ENCODE measurements at regions not wholly inside any gene's neighbourhood (a gene's known extent, or its start where the extent isn't known, plus 50 kb on each side); places are given as distances from the start of the nearest gene placed in this dataset.

DNA sequence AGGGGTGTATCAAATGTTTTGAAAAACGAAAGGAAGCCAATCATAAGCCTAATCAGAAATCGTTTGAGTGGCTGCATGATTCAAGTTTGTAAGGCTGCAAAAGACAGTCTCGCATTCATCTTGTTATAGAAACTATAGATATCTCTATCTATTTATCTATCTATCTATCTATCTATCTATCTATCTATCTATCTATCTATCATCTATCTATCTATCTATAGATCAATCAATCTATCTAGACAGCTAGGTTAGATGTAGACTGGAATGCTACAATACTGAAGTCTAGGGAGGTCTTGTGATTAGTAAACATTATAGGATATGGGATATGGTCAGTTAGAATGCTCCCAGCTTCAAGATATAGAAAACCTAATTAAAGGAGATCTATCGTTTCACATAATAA is 52.2 kb upstream of the BTG1 start:
- Histone ChIP-seq H3K27ac (no peak overlapping the region), H3K27me3 (ENCODE audit: low read depth) (no peaks in the 10 kb centered on the region), H3K4me3 (no peak overlapping the region), H3K36me3 (no peaks in the 10 kb centered on the region), H3K9me3 (no peaks in the 10 kb centered on the region), H3K4me1 (no peaks in the 10 kb centered on the region)
- TF ChIP-seq, protein P1, sequence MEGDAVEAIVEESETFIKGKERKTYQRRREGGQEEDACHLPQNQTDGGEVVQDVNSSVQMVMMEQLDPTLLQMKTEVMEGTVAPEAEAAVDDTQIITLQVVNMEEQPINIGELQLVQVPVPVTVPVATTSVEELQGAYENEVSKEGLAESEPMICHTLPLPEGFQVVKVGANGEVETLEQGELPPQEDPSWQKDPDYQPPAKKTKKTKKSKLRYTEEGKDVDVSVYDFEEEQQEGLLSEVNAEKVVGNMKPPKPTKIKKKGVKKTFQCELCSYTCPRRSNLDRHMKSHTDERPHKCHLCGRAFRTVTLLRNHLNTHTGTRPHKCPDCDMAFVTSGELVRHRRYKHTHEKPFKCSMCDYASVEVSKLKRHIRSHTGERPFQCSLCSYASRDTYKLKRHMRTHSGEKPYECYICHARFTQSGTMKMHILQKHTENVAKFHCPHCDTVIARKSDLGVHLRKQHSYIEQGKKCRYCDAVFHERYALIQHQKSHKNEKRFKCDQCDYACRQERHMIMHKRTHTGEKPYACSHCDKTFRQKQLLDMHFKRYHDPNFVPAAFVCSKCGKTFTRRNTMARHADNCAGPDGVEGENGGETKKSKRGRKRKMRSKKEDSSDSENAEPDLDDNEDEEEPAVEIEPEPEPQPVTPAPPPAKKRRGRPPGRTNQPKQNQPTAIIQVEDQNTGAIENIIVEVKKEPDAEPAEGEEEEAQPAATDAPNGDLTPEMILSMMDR (IDR thresholded peaks at IDR 0.05), result no peak
- ATAC-seq (no peak), DNase-seq (no peak)
- intact Hi-C loops (cut with DNase I), result no loop called here

DNA sequence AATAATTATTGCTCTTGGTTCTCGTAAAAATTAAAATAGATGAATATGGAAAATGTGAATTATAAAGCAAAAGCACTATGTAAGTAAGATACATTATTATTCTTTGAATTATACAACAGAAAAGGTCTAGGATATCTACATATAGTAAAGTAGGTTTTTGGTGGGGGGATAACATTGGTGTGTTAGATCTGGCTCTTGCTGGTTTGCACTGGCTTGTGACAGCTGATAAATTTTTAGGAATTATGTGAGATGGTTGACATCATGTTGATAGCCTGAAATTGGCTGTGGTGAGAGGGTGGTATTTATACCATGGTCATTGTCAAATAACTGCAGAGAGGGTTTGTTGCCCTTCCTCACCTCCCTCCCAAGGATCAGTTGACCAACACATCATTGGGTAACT is 50.7 kb upstream of the BTG1 start:
- TF ChIP-seq, protein P1 (IDR thresholded peaks at IDR 0.05), result no peak
- intact Hi-C loops (cut with DNase I), result no loop called here
- no peaks in the 10 kb centered on the region for H3K27me3 ChIP-seq (ENCODE audit: low read depth)
- ATAC-seq (no peak), DNase-seq (no peak)
- H3K4me3 ChIP-seq, result no peak overlapping the region
- H3K36me3 ChIP-seq, result no peaks in the 10 kb centered on the region
- H3K9me3 ChIP-seq, result no peaks in the 10 kb centered on the region
- H3K4me1 ChIP-seq, result no peaks in the 10 kb centered on the region
- no peak overlapping the region for H3K27ac ChIP-seq

All from lower lobe of right lung (tissue), 2 donors.